NCI-H2107 treated with DMSO at 0.1 percent for 48 hours (cell line): ENCODE measurements at regions not wholly inside any gene's neighbourhood (a gene's known extent, or its start where the extent isn't known, plus 50 kb on each side); places are given as distances from the start of the nearest gene placed in this dataset.

ENCODE experiments used
- DNase-seq: peaks from one replicate; lab custom pipeline; 2025; ENCODE audit not compliant: unreplicated experiment; lab: John Stamatoyannopoulos, UW

DNA sequence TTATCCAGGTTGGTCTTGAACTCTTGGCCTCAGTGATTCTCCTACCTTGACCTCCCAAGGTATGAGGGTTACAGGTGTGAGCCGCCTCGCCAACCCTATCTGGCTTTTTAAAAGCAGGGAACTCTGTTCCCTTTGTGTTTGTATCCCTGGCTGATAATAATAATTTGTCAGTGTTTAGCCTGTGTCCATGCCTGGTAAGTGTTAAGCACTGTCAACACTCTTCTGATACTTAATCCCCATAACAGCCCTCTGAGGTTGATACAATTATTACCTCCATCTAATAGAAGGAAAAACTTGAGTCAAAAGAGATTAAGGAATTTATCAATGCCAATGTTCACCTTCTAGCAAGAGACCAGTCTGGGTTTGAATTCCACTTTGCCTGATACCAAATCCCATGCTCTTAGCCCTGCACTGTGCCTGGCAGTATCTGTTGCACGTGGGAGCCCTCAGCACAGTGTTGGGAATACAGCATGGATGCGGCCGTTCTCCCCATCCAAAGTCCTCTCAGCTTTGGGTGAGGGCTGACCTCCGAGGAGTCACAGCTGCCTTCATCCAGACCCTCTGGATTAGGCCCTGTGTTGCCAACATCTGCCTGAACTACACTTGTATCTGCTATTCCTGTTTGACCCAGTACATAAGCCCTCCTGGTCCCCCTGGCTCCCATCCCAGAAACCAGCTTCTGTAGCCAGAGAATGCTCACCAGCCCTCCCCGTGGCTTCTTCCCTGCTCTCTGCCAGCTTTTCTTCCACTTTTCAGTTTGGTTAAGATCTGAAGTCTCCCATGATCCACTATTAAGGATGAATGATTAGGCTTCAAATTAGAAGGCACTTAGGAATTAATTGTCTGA, 335.6 kb upstream of the ASIC2 start:
- DNase-seq: no peak

DNA sequence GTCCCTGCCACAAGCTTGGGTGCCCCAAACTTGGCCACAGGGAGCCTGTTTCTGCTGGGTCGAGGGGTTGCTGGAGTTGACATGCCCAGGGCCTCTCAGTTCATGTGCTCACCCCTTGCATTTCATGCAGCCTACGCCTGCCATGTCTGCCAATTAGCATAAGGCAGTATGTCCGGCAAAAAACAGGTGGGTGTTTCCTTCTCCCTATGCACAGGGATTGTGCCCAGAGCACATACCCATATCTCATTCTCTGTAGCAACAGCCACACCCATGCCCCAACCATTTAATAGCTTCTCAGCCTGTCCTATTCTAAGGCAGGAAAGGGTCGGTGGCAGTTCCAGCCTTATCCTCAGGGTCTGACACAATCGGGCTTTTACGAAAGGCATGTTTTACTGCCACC, 340.4 kb upstream of the ASIC2 start:
- no peak for DNase-seq

DNA sequence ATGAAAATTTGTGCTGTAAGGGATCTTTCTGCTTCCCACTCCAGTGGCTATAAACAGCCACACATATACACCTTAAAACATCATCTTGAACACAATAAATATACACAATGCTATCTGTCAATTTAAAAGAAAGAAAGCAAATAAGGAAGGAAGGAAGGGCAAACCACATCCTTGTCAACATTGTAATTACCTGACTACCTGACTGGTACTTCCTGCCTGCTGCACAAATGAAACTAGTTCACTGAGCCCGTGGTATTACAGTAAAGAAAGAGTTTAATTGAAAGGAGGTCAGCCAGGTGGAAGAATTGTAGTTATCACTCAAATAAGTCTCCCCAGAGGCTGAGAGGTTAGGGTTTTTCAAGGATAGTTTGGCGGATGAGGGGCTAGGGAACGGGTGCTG, 344.4 kb upstream of the ASIC2 start:
- no peak for DNase-seq

DNA sequence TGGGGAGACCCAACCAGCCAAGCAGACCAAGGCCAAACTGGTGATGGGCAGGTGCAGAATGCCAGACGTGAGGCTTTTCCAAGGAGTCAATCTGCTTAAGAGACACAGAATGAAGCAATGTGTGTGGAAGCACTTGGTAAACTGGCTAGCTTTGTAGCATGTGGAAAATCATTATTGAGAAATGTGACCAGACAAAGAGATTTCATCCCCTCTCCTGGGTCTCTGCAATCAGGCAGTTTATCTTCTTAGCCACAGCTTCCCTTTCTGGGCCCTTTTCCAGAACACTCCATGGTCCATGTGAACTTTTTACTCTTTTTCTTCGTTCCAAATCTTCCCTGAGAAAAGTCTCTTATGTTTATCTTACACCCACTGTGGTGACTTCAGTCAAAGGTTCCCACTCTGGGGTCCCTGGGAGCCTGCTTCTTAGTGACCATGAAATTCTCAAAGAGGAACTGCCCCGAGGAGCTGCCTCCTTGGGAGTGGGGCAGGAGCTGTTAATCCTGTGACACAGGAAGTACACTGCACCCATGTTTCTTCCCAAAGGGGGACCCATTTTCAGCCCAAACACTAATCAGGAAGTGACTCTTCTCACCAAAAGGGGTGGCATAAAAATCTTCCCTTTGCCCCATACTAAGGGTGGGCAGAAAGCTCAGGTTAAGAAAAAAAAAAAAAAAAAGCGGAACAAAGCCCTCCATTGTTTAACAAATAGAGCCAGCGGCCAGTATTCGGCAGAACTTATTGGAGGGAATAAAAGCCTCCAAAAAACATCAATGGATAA, 346.2 kb upstream of the ASIC2 start:
- no peak for DNase-seq

DNA sequence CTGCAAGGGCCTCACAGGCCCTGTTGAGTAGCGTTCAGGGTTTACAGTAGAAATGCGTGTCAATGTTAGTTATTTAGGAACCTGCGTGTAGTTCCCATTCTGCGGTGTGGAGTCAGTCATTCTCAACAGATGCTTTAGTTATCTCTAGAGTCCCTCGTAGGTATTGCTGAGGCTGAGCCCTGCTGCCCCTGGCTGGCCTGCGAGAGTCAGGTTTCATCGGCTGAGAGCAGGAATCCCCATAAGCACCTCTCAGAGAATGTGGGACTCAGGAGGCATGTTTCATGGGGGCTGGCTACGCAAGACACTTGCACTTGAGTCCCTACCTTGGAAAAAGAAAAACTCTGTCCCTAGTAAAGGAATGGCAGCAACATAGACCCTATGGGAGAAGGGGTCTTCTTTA, 347.5 kb upstream of the ASIC2 start:
- no peak for DNase-seq

DNA sequence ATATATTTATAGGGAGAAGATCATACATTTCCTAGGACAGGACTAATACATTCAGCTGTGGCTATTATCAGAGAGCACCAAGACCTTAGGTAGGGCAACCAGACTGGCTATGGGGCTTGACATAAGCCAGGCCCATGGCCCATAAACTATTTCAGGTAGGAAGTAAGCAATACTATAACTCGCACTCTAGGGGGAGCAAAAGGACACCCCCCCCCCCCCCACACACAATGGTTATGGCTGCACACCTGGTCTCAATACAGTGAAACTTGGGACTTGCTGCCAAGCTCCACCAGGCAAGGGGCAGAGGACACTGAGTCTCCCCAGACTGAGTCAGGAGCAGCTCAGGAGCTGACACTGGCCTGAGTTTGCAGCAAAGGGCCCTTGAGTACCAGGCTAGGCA, 348.9 kb upstream of the ASIC2 start:
- no peak for DNase-seq

DNA sequence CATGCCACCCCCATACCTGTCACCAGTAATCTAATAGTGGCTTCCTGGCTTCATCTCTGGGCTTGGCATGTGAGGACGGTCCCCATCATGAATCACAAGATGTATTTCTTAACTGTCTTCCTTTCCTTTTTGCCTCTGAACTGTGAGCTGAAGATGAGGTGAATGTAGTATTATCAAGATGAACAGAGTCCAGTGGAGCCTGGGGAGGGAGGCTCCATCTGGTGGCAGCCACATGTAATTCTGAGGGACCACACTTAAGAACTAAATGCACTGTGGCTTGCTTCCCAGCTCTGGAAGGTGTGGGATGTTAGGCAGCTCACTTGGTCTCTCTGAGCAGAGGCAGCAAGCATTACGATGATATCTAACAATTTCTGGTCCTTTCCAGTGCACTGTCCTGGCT, 354.9 kb upstream of the ASIC2 start:
- no peak for DNase-seq

DNA sequence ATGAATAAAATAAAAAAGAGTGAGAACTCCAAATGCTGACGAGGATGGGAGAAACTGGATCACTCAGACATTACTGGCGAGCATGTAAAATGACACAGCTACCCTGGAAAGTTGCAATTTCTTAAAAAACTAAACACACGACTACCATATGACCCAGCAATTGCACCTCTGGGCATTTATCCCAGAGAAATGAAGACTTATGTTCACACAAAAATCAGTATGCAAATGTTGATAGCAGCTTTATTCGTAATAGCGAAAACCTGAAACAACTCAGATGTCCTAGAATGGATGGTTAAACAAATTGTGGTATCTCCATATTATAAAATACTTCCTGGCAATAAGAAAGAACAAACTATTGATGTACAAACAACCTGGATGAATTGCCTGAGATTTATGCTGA, 357.2 kb upstream of the ASIC2 start:
- DNase-seq: no peak

DNA sequence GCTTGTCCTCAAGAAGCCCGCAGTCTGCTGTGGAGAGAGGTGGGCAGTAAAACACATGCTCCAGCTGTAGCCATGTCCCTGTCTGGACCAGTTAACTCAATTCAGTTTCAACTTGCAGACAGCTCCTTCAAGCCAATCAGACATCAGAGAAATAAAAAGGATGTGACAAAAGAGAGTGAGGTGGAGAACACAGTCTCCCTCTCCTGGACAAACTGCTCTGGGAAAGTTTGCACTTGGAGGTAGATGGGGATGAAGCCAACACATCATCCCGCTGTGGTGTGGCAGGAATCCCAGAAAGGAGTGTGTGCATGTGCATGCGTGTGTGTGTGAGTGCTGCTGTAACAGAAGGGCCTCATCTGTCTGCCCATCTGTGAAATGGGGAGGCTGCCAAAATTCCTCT, 358.6 kb upstream of the ASIC2 start:
- DNase-seq: no peak

DNA sequence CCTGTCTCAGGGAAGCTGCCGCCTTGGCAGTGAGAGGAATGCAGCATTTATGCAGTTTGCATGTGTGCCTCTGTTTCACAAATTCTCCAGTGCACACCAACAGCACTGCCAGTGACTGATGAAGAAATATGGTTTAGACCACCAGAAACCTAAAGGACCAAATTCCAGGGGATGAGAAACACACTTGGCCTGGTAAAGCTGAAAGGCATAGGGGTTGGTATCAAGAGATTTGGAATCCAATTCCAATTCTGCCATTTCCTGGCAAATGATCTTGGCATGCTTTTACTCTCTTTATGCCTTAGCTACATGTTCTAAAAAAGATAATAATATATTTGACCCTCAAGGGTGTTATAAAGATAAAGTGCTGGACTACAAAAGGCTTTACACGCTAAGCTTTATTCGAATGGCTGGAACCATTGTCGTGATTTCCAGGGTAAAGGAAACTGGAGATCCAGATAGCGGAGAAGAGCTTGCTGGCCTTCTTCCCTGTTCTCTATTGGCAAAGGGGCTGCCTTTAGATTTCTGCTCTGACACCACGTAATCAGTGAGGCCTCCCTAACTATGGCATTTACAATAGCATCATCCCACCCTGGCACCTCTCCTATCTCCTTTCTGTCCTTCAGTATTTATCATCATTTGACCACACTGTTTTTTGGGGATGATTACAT, 359.8 kb upstream of the ASIC2 start:
- no peak for DNase-seq

DNA sequence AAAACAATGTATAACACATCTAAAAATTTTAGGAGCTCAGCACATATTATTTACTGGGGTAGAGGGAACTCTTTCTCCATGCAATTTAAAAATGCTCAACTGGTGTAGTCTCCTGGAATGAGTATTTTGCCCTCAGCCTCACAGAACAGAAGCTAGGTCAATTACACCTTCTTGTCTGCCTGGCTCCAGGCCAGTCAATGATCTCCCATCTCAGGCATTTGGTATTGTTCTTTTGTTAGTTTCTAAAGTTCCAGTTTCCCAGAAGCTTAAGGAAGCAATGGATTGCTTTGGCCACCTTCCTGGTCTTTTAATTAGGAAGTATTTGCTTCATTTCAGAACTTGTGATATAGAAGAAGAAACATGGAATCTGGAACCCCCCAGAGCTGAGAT, 360.3 kb upstream of the ASIC2 start:
- DNase-seq: no peak

DNA sequence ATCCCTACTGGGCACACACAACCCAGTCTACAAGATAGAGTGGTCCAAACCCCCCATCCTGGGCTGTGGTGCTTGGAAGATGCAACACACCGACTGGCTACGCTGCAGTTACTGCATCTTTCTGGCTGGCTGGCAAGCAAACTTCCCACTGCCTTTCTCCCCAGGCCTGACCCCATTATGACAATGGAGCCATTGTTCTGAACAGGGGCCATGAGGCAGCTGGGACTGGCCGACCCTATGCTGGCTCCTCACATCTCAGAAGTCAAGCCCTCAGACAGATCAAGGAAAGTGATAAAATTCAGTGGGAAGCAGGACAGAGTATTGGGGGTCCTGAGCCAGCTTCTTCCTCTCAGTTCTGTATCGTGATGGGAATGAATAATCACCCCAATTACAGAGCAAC, 364.1 kb upstream of the ASIC2 start:
- no peak for DNase-seq

DNA sequence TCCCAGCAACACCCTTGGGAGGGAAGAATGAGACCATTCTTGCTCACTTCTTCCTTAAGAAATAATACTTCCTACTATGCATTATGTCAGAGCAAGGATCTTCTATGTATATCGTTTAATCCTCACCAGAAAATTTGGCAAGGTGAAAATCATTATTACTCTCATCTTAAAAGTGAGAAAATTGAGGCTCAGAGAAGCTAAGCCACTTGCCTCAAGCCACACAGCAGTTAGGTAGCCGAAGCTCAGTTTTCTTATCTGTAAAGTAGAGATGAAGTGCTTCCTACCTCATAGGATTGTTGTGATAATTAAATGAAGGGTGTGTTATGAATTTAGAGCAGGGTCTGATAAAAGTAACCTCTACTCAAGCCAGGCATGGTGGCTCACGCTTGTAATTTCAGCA, 368.9 kb upstream of the ASIC2 start:
- no peak for DNase-seq

DNA sequence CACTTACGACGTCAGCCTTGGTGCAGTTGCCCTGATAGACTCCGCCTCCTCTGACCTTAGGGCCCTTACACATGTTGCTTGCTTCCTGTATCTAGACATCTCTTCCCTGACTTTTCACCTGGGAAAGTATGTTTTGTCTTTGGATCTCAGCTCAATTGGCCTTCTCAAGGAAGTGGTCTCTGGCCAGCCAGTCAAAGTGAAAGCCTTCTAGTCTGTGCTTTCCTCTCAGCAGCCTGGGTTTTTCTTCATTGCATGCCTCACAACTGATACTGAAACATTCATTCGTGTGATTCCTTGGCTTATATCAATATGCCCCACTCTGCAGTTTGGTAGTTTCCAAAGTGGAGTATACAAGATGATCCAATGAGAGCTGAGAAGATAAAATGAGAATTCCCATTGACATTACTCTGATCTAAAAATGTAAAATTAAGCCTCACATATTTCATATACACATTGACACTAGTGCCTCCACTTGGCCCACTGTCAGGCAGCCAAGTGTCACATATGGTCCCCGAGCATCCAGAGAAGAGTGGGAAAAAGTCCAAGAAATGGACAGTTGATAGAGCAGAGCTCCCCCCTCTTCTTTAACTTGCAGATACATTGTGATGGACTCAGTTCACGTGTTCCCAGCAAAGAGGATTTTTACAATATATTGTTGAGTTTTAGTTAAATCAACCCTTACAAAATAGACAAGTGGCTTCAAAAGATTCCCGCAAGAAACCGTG, 371.2 kb upstream of the ASIC2 start:
- no peak for DNase-seq

DNA sequence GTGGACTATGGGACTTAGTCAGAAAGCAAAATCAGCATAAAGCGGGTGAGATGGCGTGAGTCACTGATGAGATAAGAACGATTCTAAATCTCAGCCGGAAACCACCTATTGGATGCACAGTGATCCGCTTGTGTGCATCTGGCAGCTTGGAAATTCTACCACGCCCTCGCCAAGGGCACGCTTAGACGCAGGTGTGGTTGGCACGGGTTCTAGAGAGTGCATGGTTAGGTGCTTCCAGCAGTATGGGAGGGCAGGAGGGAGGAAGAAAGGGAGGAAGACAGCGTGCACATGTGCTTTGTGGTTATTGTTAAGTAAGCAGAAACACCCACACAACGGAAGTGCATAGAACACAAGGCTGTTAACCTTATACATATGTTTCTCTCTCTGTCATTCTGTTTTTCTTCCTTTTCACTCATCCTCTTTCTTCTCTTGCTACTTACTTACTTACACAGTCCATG, 374.0 kb upstream of the ASIC2 start:
- DNase-seq: no peak

DNA sequence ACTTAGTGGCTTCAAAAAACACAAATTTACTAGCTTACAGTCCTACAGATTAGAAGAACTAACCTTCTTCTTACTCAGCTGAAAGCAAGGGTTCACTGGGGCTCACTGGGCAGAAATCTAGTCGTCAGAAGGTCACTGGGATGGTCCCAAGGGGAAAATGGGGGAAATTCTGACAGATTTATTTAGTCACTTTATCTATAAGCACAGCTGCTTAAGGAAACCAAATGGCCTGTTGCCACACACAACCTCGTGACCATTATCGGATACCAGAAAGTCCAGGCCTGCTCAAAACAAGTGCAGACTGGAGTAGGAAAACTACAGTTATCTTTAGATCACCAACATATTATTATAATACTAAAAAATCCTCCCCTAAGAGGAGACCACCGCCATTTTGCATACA, 374.6 kb upstream of the ASIC2 start:
- DNase-seq: no peak

DNA sequence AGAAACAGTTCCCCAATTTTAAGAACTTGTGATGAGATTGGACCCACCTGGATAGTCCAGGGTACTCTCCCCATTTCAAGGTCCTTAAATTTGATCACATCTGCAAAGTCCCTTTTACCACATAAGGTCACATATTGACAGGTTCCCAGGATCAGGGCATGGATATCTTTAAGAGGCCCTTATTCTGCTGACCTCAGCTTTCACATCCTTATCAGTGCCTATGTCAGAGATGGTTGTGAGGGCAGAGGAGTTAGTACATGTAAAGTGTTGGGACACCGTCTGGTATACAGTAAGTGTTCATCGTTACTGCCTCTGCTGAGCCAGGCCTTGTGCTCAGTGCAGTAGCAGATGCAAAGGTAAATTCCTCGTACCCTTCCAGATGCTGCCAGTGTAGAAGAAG, 375.4 kb upstream of the ASIC2 start:
- DNase-seq: no peak

DNA sequence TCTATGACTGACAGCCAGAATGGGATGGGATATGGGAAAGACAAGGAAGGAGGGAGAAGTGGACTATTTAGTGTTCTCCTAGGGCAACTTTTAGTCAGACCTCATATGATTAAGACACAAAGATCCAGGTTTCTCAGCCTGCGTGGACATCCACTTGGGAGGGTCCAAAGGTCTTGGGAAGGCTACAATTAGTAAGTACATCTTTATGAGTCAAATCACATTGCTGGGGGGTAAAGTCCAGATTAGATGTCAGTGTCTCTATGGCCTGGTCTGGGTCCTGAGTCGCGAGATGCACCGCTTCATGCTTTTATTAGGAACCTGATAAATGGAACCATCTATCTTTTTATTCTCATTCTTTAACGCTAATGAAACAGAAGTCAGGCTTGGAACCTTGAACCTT, 378.4 kb upstream of the ASIC2 start:
- no peak for DNase-seq

DNA sequence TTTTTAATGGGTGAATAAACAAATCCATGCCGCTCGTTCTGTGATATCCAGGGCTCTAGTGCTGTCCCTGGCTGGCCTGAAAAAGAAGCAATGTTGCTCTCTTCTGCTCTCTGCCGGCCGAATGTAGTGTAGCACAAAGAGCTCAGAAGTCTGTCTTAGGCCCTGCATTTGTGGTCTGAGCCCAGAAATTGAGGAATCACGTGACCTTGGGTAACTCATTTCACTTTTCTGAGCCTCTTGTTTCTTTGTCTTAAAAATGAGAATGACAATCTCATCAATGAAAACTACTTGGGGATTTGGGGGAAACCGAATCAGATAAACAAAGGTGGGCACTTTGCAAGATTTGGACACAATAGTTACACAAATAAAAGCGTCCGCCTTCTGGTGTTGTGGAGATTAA, 381.6 kb upstream of the ASIC2 start:
- DNase-seq: no peak

DNA sequence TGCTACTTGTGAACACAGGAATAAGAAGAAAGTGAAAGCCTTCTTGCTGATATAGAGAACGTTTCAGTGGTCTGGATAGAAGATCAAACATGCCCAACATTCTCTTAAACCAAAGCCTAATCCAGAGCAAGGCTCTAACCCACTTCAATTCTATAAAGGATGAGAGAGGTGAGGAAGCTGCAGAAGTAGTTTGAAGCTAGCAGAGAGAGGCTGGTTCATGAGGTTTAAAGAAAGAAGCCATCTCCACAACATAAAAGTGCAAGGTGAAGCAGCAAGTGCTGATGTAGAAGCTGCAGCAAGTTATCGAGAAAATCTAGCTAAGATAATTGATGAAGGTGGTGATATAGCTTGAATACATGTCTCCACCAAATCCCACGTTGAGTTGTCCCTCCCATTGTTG, 383.3 kb upstream of the ASIC2 start:
- DNase-seq: no peak

DNA sequence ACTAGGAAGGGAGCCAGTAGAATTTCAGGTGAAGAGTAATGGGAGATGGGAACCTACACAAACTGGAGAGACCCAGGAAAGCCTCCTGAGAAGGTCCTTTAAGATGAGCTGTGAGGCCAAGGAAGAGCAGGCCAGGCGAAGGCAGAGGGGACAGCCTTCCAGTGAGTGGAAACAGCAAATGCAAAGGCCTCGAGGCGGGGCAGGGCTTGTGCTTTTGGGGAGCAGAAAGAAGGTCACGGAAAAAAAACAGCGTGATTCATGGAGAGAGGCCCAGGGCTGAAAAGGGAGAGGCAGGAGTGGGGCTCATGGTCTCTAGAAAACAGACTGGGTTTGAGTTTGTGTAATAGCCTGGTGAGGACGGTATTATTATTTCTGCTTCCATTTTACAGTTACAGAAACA, 386.5 kb upstream of the ASIC2 start:
- no peak for DNase-seq
